ENCODE measurements at regions not wholly inside any gene's neighbourhood (a gene's known extent, or its start where the extent isn't known, plus 50 kb on each side); places are given as distances from the start of the nearest gene placed in this dataset.

DNA sequence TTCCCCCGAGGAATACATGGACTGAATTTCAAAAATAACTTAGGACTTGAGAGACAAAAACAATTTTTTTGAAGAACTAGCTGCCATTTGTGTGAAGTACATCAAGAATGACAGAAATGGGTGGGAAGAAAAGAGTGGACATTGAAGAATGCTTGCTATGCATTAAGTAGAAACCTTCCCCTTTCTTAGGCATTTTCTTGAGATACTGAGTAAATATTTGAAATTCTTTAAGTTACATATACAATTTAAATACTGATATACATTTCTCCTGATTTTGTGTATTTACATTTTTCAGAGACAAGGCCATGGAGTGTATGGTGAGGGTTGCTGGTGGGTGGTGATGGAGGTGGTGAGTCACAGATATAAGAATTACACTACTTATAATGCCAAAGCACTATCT is 319.3 kb upstream of the ADAMTSL1 start:
- H3K4me3 ChIP-seq (ENCODE audit: control insufficient read depth, low read depth, low read length): no peak overlapping the region
- TF ChIP-seq, protein P1, sequence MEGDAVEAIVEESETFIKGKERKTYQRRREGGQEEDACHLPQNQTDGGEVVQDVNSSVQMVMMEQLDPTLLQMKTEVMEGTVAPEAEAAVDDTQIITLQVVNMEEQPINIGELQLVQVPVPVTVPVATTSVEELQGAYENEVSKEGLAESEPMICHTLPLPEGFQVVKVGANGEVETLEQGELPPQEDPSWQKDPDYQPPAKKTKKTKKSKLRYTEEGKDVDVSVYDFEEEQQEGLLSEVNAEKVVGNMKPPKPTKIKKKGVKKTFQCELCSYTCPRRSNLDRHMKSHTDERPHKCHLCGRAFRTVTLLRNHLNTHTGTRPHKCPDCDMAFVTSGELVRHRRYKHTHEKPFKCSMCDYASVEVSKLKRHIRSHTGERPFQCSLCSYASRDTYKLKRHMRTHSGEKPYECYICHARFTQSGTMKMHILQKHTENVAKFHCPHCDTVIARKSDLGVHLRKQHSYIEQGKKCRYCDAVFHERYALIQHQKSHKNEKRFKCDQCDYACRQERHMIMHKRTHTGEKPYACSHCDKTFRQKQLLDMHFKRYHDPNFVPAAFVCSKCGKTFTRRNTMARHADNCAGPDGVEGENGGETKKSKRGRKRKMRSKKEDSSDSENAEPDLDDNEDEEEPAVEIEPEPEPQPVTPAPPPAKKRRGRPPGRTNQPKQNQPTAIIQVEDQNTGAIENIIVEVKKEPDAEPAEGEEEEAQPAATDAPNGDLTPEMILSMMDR (conservative IDR thresholded peaks at IDR 0.05; ENCODE audit: control insufficient read depth, insufficient read depth, low read depth, low read length): no peak
- DNase-seq (ENCODE audit: low read depth): no peak

DNA sequence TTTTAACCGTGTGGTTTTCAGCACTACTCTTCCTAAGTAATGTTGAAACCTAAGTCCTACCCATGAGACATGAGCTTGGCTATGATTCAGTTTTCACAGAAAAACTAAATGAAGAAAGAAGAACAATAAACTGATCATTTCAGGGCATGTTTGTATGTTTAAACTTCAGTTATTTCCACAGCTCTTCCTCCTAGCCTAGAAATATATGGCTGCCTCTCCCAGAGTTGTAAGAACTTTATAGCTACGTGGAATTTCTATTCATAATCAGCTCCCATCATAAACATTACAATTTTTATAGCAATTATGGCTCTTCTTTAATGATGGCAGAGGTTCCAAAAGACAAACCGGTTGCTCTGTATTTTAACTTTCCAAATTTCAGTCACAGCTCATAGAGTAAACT is 314.7 kb upstream of the ADAMTSL1 start:
- TF ChIP-seq, protein P1 (conservative IDR thresholded peaks at IDR 0.05; ENCODE audit: control insufficient read depth, insufficient read depth, low read depth, low read length): no peak
- H3K4me3 ChIP-seq (ENCODE audit: control insufficient read depth, low read depth, low read length): no peak overlapping the region
- no peak for DNase-seq (ENCODE audit: low read depth)

DNA sequence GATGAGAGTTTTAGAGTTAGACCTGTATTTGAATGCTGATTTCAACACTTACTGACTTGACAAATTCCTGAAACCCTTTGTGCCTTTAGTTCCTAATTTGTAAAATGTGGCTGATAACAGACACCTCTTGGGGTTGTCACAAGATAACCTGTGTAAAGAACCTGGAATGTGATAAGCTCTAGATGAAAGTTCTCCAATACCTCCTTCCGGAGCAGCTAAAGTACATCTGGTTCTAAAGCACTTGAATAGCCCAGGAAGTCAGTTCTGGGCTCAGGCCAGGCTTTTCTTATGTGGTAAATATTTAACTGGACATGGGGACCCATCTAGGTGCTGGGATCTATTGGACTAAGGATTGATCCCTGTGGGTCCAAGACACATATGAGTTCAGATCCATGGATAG is 310.8 kb upstream of the ADAMTSL1 start:
- no peak overlapping the region for H3K4me3 ChIP-seq (ENCODE audit: control insufficient read depth, low read depth, low read length)
- TF ChIP-seq, protein P1 (conservative IDR thresholded peaks at IDR 0.05; ENCODE audit: control insufficient read depth, insufficient read depth, low read depth, low read length): no peak
- no peak for DNase-seq (ENCODE audit: low read depth)

DNA sequence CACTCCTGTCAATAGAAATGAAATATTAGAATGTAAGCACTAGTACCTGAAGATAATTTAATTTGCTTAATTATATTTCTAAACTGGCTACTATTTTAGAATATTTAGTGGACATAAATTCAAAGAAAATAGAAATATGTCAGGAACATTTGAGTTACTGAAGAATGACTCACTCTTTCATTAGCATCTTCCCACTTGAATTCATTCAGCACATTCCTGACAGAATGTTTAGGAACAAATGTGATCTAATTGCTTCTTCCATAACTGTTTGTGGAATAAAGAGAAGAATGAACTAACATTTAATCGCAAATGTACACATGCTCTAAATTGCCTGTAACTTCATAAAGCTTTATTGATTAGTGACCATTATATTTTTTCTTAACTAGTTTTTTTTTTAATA is 306.2 kb upstream of the ADAMTSL1 start:
- TF ChIP-seq, protein P1 (conservative IDR thresholded peaks at IDR 0.05; ENCODE audit: control insufficient read depth, insufficient read depth, low read depth, low read length): no peak
- DNase-seq (ENCODE audit: low read depth): no peak
- H3K4me3 ChIP-seq (ENCODE audit: control insufficient read depth, low read depth, low read length): no peak overlapping the region

DNA sequence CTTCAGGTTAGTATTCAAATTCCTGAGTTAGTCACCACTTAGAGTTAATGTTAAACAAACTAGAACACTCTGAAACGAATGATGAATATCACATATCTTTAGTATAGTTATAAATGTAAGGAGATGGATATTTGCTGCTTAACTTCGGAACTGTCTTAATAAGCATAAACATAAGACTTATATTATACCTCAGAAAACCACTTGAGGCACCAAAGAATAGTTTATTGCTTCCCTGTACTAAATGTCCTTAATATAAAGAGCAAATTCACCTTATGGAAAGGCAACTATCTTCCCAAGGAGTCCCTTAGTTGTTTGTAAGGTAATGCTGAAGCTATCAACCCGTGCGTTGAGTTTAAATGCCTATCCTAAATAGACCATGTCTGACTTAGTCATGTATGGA is 300.0 kb upstream of the ADAMTSL1 start:
- no peak for DNase-seq (ENCODE audit: low read depth)
- H3K4me3 ChIP-seq (ENCODE audit: control insufficient read depth, low read depth, low read length): no peak overlapping the region
- TF ChIP-seq, protein P1 (conservative IDR thresholded peaks at IDR 0.05; ENCODE audit: control insufficient read depth, insufficient read depth, low read depth, low read length): no peak

DNA sequence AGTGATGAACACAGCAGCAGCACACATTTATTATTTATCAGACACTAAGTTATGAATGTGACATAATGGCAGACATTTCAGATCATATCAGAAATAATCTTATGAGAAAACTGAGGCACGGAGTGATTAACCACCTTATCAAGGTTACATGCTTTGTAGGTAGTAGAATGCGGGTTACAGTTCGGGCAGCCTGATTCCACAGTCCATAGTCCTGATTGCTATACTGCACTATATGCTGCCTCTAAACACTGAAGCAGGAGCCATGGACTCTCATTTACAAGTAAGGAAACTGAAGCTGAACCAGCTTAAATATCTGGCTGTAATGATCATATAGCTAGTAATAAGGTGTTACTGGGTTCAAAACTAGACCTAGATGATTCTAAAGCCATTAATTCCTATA is 291.3 kb upstream of the ADAMTSL1 start:
- no peak overlapping the region for H3K4me3 ChIP-seq (ENCODE audit: control insufficient read depth, low read depth, low read length)
- TF ChIP-seq, protein P1 (conservative IDR thresholded peaks at IDR 0.05; ENCODE audit: control insufficient read depth, insufficient read depth, low read depth, low read length): no peak
- no peak for DNase-seq (ENCODE audit: low read depth)

DNA sequence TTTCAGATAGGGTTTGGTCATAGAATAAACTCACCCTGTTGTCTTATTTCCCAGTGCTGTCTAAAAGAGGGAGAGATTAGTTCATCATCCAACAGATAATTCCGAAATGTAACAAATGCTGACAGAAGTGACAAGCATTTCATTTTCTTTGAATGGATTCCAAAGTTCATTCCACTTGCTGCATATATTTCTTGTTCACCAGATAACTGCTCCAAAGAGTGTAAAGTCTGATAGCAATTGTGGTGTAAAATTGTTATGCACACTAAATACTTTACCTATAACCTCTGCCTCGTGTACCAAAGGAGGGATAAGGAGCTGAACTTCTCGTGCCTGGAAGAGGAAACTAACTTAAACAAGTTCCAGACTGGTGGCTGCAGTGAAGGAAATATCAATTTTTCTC is 290.0 kb upstream of the ADAMTSL1 start:
- DNase-seq (ENCODE audit: low read depth): no peak
- TF ChIP-seq, protein P1 (conservative IDR thresholded peaks at IDR 0.05; ENCODE audit: control insufficient read depth, insufficient read depth, low read depth, low read length): no peak
- no peak overlapping the region for H3K4me3 ChIP-seq (ENCODE audit: control insufficient read depth, low read depth, low read length)
